Pancreas (tissue), 10 donors: ENCODE measurements at regions not wholly inside any gene's neighbourhood (a gene's known extent, or its start where the extent isn't known, plus 50 kb on each side); places are given as distances from the start of the nearest gene placed in this dataset.

Experiments used
- ATAC-seq, 4 donors: fragments of 200-7000 bp; cut with Tn5 transposase; one replicate each; pipeline versions ENCODE4 v1.8.0 to v1.9.1; 2020; ENCODE audit warnings: mild to moderate bottlenecking in 4 of 4, moderate library complexity in 4 of 4
- DNase-seq, 6 donors: peaks; one replicate each; pipeline ENCODE4 v3.0.0-alpha.2; 2020
- FAIRE-seq: peaks from 2 replicates; lab custom pipeline; 2012; peaks lifted over from hg19 to GRCh38; lab: Jason Lieb, UNC
- H3K27ac ChIP-seq, 4 donors: fragments of 200-600 bp; sonication (generic); 1 replicate in 3 of 4; 2 replicates in 1 of 4; pipeline versions ENCODE4 v1.5.0 to v1.8.0; 2020
- H3K27me3 ChIP-seq, 4 donors: fragments of 200-600 bp; one replicate each; pipeline ENCODE4 v1.8.0; 2021
- H3K36me3 ChIP-seq, 3 donors: fragments of 200-600 bp; sonication (generic) in 1 of 3; one replicate each; pipeline versions ENCODE4 v1.5.0 to v1.8.0; 2020 to 2021
- H3K4me1 ChIP-seq, 3 donors: fragments of 200-600 bp; one replicate each; pipeline ENCODE4 v1.8.0; 2021
- H3K4me3 ChIP-seq, 4 donors: fragments of 200-600 bp; sonication (generic) in 2 of 4; one replicate each; pipeline versions ENCODE4 v1.5.0 to v1.8.0; 2020 to 2021
- H3K9me3 ChIP-seq, 4 donors: fragments of 200-600 bp; one replicate each; pipeline ENCODE4 v1.8.0; 2021
- CTCF ChIP-seq, 4 donors: fragments of 200-600 bp; sonication (generic) in 3 of 4; IDR thresholded peaks; one replicate each; pipeline versions ENCODE4 v1.5.0 to v1.8.0; 2021; ENCODE audit warnings: antibody characterized with exemption in 4 of 4
- WGBS, 2 donors: extraction: QIAGEN DNeasy Blood & Tissue Kit; methylation state at CpG; one replicate each; pipeline ENCODE4 v1.1.7; 2013; 5-methylcytosine and 5-hydroxymethylcytosine counted together
- intact Hi-C, 3 donors: fragments of 100-400 bp; cut with DNase I; formaldehyde crosslinking; loops; one replicate each; pipeline versions ENCODE4 v1.11.1 to v1.14.2; 2022
- donor health status: healthy with polysubstance abuse.
- donor health status: DM: no; HTN: no; CAD: no; lungs with moderate emphysema.
- donor health status: DM: no; HTN: no; CAD: no.
- donor health status: control.
- donor health status: control.
- donor health status: Bipolar disorder and iron deficiency.
- donor health status: DM: yes; HTN: yes; CAD: no.
- donor health status: DM: no; HTN: no; CAD: no.
- donor health status: DM: no; HTN: no; CAD: no.
- donor health status: DM: yes; HTN: yes; CAD: no.

- Histone ChIP-seq H3K4me3 (no peak overlapping the region), H3K27ac (no peak overlapping the region), H3K4me1 (no peaks in the 10 kb centered on the region), H3K27me3 (no peaks in the 10 kb centered on the region), H3K9me3 (no peaks in the 10 kb centered on the region), H3K36me3 (no peaks in the 10 kb centered on the region)
- 57 to 77% methylated on average over 15 to 16 of the region's 19 CpGs for WGBS, 2 donors
- no peak for FAIRE-seq
- no peak for DNase-seq
- ATAC-seq, result no peak
- intact Hi-C loops, result no loop called here
- TF ChIP-seq CTCF (IDR thresholded peaks at IDR 0.05), result no peak
Observed at GRCh38 chr12:131345521-131346436, 365.1 kb upstream of the SFSWAP start.

GRCh38 chr12:131346555-131347344 is 364.1 kb upstream of the SFSWAP start:
- ATAC-seq (no peak), DNase-seq (no peak), FAIRE-seq (no peak)
- intact Hi-C loops, result no loop called here
- TF ChIP-seq CTCF (IDR thresholded peaks at IDR 0.05), result no peak
- no peak overlapping the region for H3K27ac ChIP-seq
- H3K27me3 ChIP-seq, result no peaks in the 10 kb centered on the region
- H3K9me3 ChIP-seq, result no peaks in the 10 kb centered on the region
- H3K36me3 ChIP-seq, result no peaks in the 10 kb centered on the region
- no peak overlapping the region for H3K4me3 ChIP-seq
- H3K4me1 ChIP-seq, result no peaks in the 10 kb centered on the region
- 43 to 59% methylated on average over 12 to 14 of the region's 17 CpGs for WGBS, 2 donors

GRCh38 chr12:131347345-131347714 is 363.6 kb upstream of the SFSWAP start:
- intact Hi-C loops, result no loop called here
- Histone ChIP-seq H3K36me3 (no peaks in the 10 kb centered on the region), H3K4me1 (no peaks in the 10 kb centered on the region), H3K4me3 (no peak overlapping the region), H3K9me3 (no peaks in the 10 kb centered on the region), H3K27me3 (no peaks in the 10 kb centered on the region), H3K27ac (no peak overlapping the region)
- DNase-seq (no peak), FAIRE-seq (no peak), ATAC-seq (no peak)
- 54 to 72% methylated on average over 11 of the region's 11 CpGs for whole genome bisulfite sequencing, 2 donors
- no peak for TF ChIP-seq CTCF (IDR thresholded peaks at IDR 0.05)

- no peak for TF ChIP-seq CTCF (IDR thresholded peaks at IDR 0.05)
- DNase-seq (no peak), FAIRE-seq (no peak), ATAC-seq (no peak)
- no peak overlapping the region for H3K27ac ChIP-seq
- WGBS, 2 donors, result 79 to 88% methylated on average over 7 of the region's 7 CpGs
- H3K9me3 ChIP-seq, result no peaks in the 10 kb centered on the region
- no peaks in the 10 kb centered on the region for H3K36me3 ChIP-seq
- intact Hi-C loops, result no loop called here
- no peak overlapping the region for H3K4me3 ChIP-seq
- no peaks in the 10 kb centered on the region for H3K4me1 ChIP-seq
- H3K27me3 ChIP-seq, result no peaks in the 10 kb centered on the region
Observed at GRCh38 chr12:131347732-131348131, 363.2 kb upstream of the SFSWAP start.
